ENCODE measurements at regions not wholly inside any gene's neighbourhood (a gene's known extent, or its start where the extent isn't known, plus 50 kb on each side); places are given as distances from the start of the nearest gene placed in this dataset.

DNA sequence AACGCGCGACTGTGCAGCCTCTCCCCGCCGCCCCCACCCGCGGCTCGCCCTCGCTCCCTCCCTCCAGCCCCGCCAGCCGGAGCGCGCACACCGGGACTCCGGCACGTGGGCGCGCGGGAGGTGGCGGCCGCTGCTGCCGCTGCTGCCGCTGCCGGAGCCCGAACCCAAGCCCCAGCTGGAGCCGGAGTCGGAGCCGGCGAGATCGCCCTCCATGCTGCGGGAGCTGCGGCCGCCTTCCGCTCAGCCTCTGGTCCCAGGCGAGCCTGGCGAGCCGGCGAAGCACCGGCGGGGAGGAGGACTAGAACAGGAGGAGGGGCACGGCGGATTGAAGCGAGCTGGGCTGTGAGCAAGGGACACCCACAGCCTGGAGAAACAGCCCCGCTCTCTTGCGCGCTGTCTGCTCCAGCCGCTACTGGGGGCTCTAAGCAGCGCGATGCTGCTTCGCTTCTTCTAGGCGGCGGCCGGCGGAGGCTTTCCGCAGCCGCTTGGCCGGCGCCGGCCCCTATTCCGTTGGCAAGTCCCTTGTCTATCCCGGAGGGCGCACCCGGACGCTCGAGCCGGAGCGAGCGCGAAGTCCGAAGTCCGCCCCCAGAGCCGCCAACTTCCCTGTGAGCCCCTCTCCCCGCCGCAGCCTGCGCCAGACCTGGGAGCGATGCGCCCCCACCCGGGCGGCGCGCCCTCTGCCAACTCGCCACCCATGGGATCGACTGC lies 598.7 kb upstream of the SGCD start (continued):
- 0 out of 2 replicates have a peak, but pooled peaks have one; percentile 31 for TF ChIP-seq PHF8 (conservative IDR thresholded peaks at IDR 0.05; ENCODE audit: low read depth, low read length)
- peak; percentile 40 for TF ChIP-seq EZH2 (IDR thresholded peaks at IDR 0.05; ENCODE audit: low read depth, low read length, severe bottlenecking)
- TF ChIP-seq KDM4A (IDR thresholded peaks at IDR 0.05; ENCODE audit: low read depth, low read length, severe bottlenecking) = peak; percentile 86
- TF ChIP-seq, protein P1, sequence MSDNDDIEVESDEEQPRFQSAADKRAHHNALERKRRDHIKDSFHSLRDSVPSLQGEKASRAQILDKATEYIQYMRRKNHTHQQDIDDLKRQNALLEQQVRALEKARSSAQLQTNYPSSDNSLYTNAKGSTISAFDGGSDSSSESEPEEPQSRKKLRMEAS (IDR thresholded peaks at IDR 0.05) = peak; percentile 39
- peak; percentile 43; the same call in 1 of the 2 replicates for TF ChIP-seq TAF1 (IDR thresholded peaks at IDR 0.05; ENCODE audit: low read depth, low read length)

Data from H1 (cell line).